Right ventricle myocardium inferior (tissue), 1 donor: ENCODE measurements at regions not wholly inside any gene's neighbourhood (a gene's known extent, or its start where the extent isn't known, plus 50 kb on each side); places are given as distances from the start of the nearest gene placed in this dataset.

Experiments
- ATAC-seq: fragments of 200-7000 bp; cut with Tn5 transposase; one replicate; pipeline ENCODE4 v1.9.1; 2020; ENCODE audit warnings: mild to moderate bottlenecking, moderate library complexity
- DNase-seq: peaks from one replicate; pipeline ENCODE4 v3.0.0; 2021; ENCODE audit errors: missing footprints
- intact Hi-C: fragments of 100-400 bp; cut with DNase I; formaldehyde crosslinking; loops from one replicate; pipeline ENCODE4 v1.11.0; 2022
- donor health status: DM: no; HTN: yes; CAD: no; lungs with severe emphysema.

- intact Hi-C loops, result no loop called here
- ATAC-seq (no peak), DNase-seq (no peak)
Observed at GRCh38 chr4:176439611-176440010, 119.8 kb downstream of the SPCS3 start.

- intact Hi-C loops, result no loop called here
- DNase-seq, result no peak
- ATAC-seq, result no peak
Observed at GRCh38 chr4:176440698-176441097, 120.9 kb downstream of the SPCS3 start.

GRCh38 chr4:176441594-176441993 is 121.8 kb downstream of the SPCS3 start:
- intact Hi-C loops, result no loop called here
- ATAC-seq (no peak), DNase-seq (no peak)

GRCh38 chr4:176443117-176443516 is 123.4 kb downstream of the SPCS3 start:
- DNase-seq, result no peak
- ATAC-seq, result no peak
- intact Hi-C loops, result no loop called here

GRCh38 chr4:176443646-176444409 is 124.1 kb downstream of the SPCS3 start:
- DNase-seq, result no peak
- no peak for ATAC-seq
- intact Hi-C loops, result no loop called here

- intact Hi-C loops, result no loop called here
- DNase-seq (no peak), ATAC-seq (no peak)
Observed at GRCh38 chr4:176444741-176445140, 125.0 kb downstream of the SPCS3 start.

- DNase-seq (no peak), ATAC-seq (no peak)
- intact Hi-C loops, result no loop called here
Observed at GRCh38 chr4:176448761-176449160, 129.0 kb downstream of the SPCS3 start.

- no peak for DNase-seq
- intact Hi-C loops, result no loop called here
- ATAC-seq, result no peak
Observed at GRCh38 chr4:176451443-176451842, 131.7 kb downstream of the SPCS3 start.

GRCh38 chr4:176453079-176453478 is 133.3 kb downstream of the SPCS3 start:
- intact Hi-C loops, result no loop called here
- no peak for DNase-seq
- no peak for ATAC-seq

- DNase-seq, result no peak
- intact Hi-C loops, result no loop called here
- ATAC-seq, result no peak
Observed at GRCh38 chr4:176453658-176454057, 133.9 kb downstream of the SPCS3 start.

- ATAC-seq (no peak), DNase-seq (no peak)
- intact Hi-C loops, result no loop called here
Observed at GRCh38 chr4:176464748-176465147, 145.0 kb downstream of the SPCS3 start.

GRCh38 chr4:176467001-176467400 is 147.2 kb downstream of the SPCS3 start:
- intact Hi-C loops, result no loop called here
- DNase-seq (no peak), ATAC-seq (no peak)

- DNase-seq, result no peak
- intact Hi-C loops, result no loop called here
- ATAC-seq, result no peak
Observed at GRCh38 chr4:176469546-176469945, 149.8 kb downstream of the SPCS3 start.

- DNase-seq (no peak), ATAC-seq (no peak)
- intact Hi-C loops, result no loop called here
Observed at GRCh38 chr4:176470671-176471070, 150.9 kb downstream of the SPCS3 start.

GRCh38 chr4:176475067-176475466 is 155.3 kb downstream of the SPCS3 start:
- ATAC-seq (no peak), DNase-seq (no peak)
- intact Hi-C loops, result no loop called here

GRCh38 chr4:176478076-176478475 is 158.3 kb downstream of the SPCS3 start:
- ATAC-seq, result no peak
- intact Hi-C loops, result no loop called here
- no peak for DNase-seq

GRCh38 chr4:176479767-176480166 is 160.0 kb downstream of the SPCS3 start:
- DNase-seq (no peak), ATAC-seq (no peak)
- intact Hi-C loops, result no loop called here

- intact Hi-C loops, result no loop called here
- ATAC-seq, result no peak
- DNase-seq, result no peak
Observed at GRCh38 chr4:176482972-176483371, 163.2 kb downstream of the SPCS3 start.

- intact Hi-C loops, result no loop called here
- DNase-seq (no peak), ATAC-seq (no peak)
Observed at GRCh38 chr4:176484301-176484984, 164.7 kb downstream of the SPCS3 start.

GRCh38 chr4:176489001-176489400 is 169.2 kb downstream of the SPCS3 start:
- ATAC-seq, result no peak
- no peak for DNase-seq
- intact Hi-C loops, result no loop called here
